ENCODE measurements at regions not wholly inside any gene's neighbourhood (a gene's known extent, or its start where the extent isn't known, plus 50 kb on each side); places are given as distances from the start of the nearest gene placed in this dataset.

DNA sequence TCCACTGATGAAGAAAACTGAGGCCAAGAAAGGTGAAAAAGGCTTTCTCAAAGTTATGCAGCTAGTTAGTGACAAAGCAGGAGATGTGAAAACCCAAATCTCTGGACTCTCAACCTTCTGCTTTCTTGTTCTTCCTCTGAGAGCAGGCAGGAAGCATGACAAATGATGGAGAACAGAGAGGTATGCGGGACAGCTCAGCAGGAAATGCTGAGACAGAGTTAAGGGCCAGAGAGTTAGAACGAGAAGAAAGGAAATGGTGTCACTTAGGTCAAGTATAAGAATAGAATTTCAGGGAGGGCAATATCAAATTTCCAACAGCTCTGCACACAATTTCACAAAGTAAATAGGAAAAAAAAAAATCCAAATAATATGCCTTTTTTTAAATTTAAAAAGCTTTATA lies 67.6 kb upstream of the ARHGAP42 start (continued):
- no peak for TF ChIP-seq ZSCAN20 (CRISPR knock-in tag; IDR thresholded peaks at IDR 0.05; ENCODE audit: borderline replicate concordance)
- TF ChIP-seq, protein P1, sequence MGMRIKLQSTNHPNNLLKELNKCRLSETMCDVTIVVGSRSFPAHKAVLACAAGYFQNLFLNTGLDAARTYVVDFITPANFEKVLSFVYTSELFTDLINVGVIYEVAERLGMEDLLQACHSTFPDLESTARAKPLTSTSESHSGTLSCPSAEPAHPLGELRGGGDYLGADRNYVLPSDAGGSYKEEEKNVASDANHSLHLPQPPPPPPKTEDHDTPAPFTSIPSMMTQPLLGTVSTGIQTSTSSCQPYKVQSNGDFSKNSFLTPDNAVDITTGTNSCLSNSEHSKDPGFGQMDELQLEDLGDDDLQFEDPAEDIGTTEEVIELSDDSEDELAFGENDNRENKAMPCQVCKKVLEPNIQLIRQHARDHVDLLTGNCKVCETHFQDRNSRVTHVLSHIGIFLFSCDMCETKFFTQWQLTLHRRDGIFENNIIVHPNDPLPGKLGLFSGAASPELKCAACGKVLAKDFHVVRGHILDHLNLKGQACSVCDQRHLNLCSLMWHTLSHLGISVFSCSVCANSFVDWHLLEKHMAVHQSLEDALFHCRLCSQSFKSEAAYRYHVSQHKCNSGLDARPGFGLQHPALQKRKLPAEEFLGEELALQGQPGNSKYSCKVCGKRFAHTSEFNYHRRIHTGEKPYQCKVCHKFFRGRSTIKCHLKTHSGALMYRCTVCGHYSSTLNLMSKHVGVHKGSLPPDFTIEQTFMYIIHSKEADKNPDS (CRISPR knock-in tag; IDR thresholded peaks at IDR 0.05): no peak
- TF ChIP-seq, protein P2, sequence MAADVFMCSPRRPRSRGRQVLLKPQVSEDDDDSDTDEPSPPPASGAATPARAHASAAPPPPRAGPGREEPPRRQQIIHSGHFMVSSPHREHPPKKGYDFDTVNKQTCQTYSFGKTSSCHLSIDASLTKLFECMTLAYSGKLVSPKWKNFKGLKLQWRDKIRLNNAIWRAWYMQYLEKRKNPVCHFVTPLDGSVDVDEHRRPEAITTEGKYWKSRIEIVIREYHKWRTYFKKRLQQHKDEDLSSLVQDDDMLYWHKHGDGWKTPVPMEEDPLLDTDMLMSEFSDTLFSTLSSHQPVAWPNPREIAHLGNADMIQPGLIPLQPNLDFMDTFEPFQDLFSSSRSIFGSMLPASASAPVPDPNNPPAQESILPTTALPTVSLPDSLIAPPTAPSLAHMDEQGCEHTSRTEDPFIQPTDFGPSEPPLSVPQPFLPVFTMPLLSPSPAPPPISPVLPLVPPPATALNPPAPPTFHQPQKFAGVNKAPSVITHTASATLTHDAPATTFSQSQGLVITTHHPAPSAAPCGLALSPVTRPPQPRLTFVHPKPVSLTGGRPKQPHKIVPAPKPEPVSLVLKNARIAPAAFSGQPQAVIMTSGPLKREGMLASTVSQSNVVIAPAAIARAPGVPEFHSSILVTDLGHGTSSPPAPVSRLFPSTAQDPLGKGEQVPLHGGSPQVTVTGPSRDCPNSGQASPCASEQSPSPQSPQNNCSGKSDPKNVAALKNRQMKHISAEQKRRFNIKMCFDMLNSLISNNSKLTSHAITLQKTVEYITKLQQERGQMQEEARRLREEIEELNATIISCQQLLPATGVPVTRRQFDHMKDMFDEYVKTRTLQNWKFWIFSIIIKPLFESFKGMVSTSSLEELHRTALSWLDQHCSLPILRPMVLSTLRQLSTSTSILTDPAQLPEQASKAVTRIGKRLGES (CRISPR knock-in tag; IDR thresholded peaks at IDR 0.05; ENCODE audit: borderline replicate concordance): no peak
- TF ChIP-seq, protein P3, sequence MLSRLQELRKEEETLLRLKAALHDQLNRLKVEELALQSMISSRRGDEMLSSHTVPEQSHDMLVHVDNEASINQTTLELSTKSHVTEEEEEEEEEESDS (CRISPR knock-in tag; IDR thresholded peaks at IDR 0.05; ENCODE audit: borderline replicate concordance): no peak

DNA sequence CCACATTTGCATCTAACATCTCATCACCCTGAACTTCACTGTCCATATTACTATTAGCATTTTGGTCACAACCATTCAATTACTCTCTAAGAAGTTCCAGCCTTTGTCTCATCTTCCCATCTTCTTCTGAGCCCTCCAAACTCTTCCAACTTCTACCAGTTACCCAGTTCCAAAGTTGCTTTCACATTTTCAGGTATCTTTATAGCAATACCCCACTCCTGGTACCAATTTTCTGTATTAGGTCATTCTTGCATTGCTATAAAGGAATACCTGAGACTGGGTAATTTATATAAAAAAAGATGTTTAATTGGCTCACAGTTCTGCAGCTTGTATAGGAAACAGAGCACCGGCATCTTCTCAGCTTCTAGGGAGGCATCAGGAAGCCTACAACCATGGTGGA lies 64.7 kb upstream of the ARHGAP42 start:
- WGBS (ENCODE audit: low lambda C conversion rate): 19% methylated on average over 1 of the region's 1 CpG
- H3K27ac ChIP-seq (ENCODE audit: extremely low read length, insufficient read depth, low read length): no peak overlapping the region

More for the DNA sequence above, 64.7 kb upstream of the ARHGAP42 start:
- Histone ChIP-seq H3K4me2 (ENCODE audit: low read depth, low read length) (no peak overlapping the region), H3K9ac (ENCODE audit: insufficient read depth, low read depth, low read length) (no peak overlapping the region), H3K4me3 (replicated peaks in 1 of 3; ENCODE audit: insufficient read depth in 1 of 3, low read depth in 2 of 3, low read length in 3 of 3) (no peak overlapping the region), H3K27me3 (ENCODE audit: control insufficient read depth in 1 of 2, insufficient read depth in 2 of 2, low read length in 2 of 2) (no peaks in the 10 kb centered on the region), H3K36me3 (replicated peaks in 1 of 2; ENCODE audit: control insufficient read depth in 1 of 2, insufficient read depth in 2 of 2, low read length in 2 of 2) (no peaks in the 10 kb centered on the region), H2AFZ (ENCODE audit: low read length) (no peak overlapping the region), H4K20me1 (ENCODE audit: insufficient read depth, low read length) (no peaks in the 10 kb centered on the region), H3K79me2 (ENCODE audit: insufficient read depth, low read length) (no peaks in the 10 kb centered on the region), H3K4me1 (ENCODE audit: insufficient read depth, low read length) (no peaks in the 10 kb centered on the region), H3K9me3 (ENCODE audit: low read length) (peaks cover 16% of the 10 kb centered on the region)
- POLR2A ChIA-PET: no interaction called here
- in situ Hi-C loops (cut with HindIII; ENCODE audit: extremely low pct_ligation_motif_present, low pct_unique_long_range_greater_than_20kb) (no loop called here), intact Hi-C loops (cut with micrococcal nuclease; ENCODE audit: unreplicated experiment) (no loop called here)
- DNase-seq (ENCODE audit: low spot score) (no peak), ATAC-seq (no peak), FAIRE-seq (no peak)
- TF ChIP-seq EEA1 (CRISPR knock-in tag; IDR thresholded peaks at IDR 0.05; ENCODE audit: borderline replicate concordance) (no peak), ZBTB42 (CRISPR knock-in tag; IDR thresholded peaks at IDR 0.05) (no peak), FOXA1 (IDR thresholded peaks at IDR 0.05) (no peak), FOXA1 (CRISPR knock-in tag; IDR thresholded peaks at IDR 0.05) (no peak), KLF6 (CRISPR knock-in tag; IDR thresholded peaks at IDR 0.05) (no peak), ZFP36 (IDR thresholded peaks at IDR 0.05; ENCODE audit: borderline replicate concordance, low read depth, low read length, partially characterized antibody) (no peak), RBAK (CRISPR knock-in tag; IDR thresholded peaks at IDR 0.05) (no peak), ZFP62 (CRISPR knock-in tag; IDR thresholded peaks at IDR 0.05) (no peak), ZNF430 (CRISPR knock-in tag; IDR thresholded peaks at IDR 0.05) (no peak)
- BruUV-seq (replicated peaks): no TSS peak
- CTCF ChIA-PET (ENCODE audit: low intra/inter-chr PET ratio, low total read pairs): no interaction called here
